HAP-1 (cell line): ENCODE measurements at regions not wholly inside any gene's neighbourhood (a gene's known extent, or its start where the extent isn't known, plus 50 kb on each side); places are given as distances from the start of the nearest gene placed in this dataset.
"Not testable (repeated sequence)": the region's sequence is repeated elsewhere in the genome, so short reads cannot be mapped to it uniquely, and the experiment has no call there.

Source experiments
- DNase-seq, 2 experiments: peaks; one replicate each; pipeline ENCODE4 v3.0.0-alpha.2; 2016 to 2020; ENCODE audit warnings: low spot score in 2 of 2
- H3K27me3 ChIP-seq: fragments of 250-450 bp; sonication (Bioruptor Pico); 2 replicates; pipeline ENCODE4 v1.5.1; 2020; ENCODE audit warnings: low read depth, mild to moderate bottlenecking, moderate library complexity
- H3K36me3 ChIP-seq: fragments of 250-450 bp; sonication (Bioruptor Pico); replicated peaks from 2 replicates; pipeline ENCODE4 v1.5.1; 2020; ENCODE audit warnings: mild to moderate bottlenecking
- H3K4me1 ChIP-seq: fragments of 250-450 bp; sonication (Bioruptor Pico); 2 replicates; pipeline ENCODE4 v1.5.1; 2020; ENCODE audit warnings: mild to moderate bottlenecking
- H3K4me3 ChIP-seq: fragments of 250-450 bp; sonication (Bioruptor Pico); 2 replicates; pipeline ENCODE4 v1.5.1; 2020; ENCODE audit warnings: mild to moderate bottlenecking, moderate library complexity
- H3K9me3 ChIP-seq: fragments of 250-450 bp; sonication (Bioruptor Pico); 2 replicates; pipeline ENCODE4 v1.5.1; 2020; ENCODE audit warnings: mild to moderate bottlenecking, moderate library complexity
- in situ Hi-C: fragments of 300-500 bp; cut with MboI; formaldehyde crosslinking; loops from 3 replicates; pipeline ENCODE4 v1.14.3; 2020; ENCODE audit warnings: low sequenced_read_pairs, inconsistent platforms, mixed read lengths

DNA sequence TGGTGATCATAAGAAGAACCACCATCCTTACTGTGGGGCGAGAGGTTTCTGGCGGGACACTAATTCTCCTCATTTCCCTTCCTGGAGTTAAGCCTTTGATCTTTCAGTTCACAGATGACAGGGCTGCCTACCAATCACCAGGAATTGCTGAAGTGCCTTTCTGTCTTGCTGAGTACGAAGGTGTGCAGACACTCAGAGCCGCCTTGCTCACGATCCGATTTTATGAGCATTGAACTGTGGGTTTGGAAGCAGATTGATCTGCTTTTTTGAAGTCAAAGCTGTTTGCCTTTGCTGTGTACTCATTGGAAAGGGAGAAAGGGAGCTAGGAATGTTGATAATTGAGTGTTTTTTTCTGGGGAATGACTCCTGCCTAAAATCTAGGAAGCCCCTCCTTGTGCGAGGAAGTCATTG lies 129.1 kb upstream of the SALL4 start:
- no peaks in the 10 kb centered on the region for H3K27me3 ChIP-seq
- in situ Hi-C loops = no loop called here
- no peaks in the 10 kb centered on the region for H3K9me3 ChIP-seq
- no peak for DNase-seq
- no peaks in the 10 kb centered on the region for H3K36me3 ChIP-seq
- H3K4me3 ChIP-seq = no peak overlapping the region
- peaks cover 22% of the 10 kb centered on the region for H3K4me1 ChIP-seq

GRCh38 chr20:51930775-51931174 lies 128.5 kb upstream of the SALL4 start:
- in situ Hi-C loops = no loop called here
- Histone ChIP-seq H3K9me3 (no peaks in the 10 kb centered on the region; the same call in 1 of the 2 replicates), H3K36me3 (no peaks in the 10 kb centered on the region), H3K4me1 (peaks cover 22% of the 10 kb centered on the region), H3K27me3 (no peaks in the 10 kb centered on the region), H3K4me3 (no peak overlapping the region)
- peak in 1 of 2 experiments; percentile 34 for DNase-seq

DNA sequence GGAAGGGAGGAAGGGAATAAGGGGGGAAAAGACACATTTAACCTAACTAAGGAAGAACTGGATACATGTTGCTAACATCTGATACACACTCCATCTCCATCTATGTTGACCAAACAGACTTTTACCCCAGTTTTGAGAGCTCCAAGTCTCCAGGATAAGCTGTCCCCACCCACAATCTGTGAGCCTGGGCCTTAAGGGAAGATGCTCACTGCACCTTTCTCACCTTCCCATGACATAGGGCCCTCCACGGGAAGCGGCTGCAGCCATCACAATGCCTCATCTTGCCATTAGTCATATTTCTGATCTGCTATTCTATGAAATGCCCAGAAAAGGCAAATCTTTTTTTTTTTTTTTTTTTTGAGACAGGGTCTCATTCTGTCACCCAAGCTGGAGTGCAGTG lies 126.6 kb upstream of the SALL4 start:
- Histone ChIP-seq H3K4me3 (no peak overlapping the region), H3K4me1 (peaks cover 12% of the 10 kb centered on the region), H3K27me3 (no peaks in the 10 kb centered on the region), H3K36me3 (no peaks in the 10 kb centered on the region), H3K9me3 (no peaks in the 10 kb centered on the region; the same call in 1 of the 2 replicates)
- in situ Hi-C loops = no loop called here
- DNase-seq = no peak

DNA sequence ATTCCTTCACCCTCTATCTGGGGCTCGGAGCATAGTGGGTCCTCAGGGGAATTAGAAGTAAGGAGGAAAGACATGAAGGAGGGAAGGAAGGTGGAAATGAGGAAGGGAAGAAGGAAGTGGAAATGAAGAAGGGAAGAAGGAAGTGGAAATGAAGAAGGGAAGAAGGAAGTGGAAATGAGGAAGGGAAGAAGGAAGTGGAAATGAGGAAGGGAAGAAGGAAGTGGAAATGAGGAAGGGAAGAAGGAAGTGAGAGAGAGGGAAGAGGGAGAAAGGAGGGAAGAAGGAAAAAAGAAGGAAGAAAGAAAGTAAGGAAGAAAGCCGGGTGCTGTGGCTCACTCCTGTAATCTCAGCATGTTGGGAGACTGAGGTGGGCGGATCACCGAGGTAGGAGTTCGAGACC lies 125.6 kb upstream of the SALL4 start:
- H3K27me3 ChIP-seq, in situ Hi-C loops, H3K36me3 ChIP-seq, DNase-seq, H3K4me3 ChIP-seq, H3K9me3 ChIP-seq, H3K4me1 ChIP-seq: not testable (repeated sequence)

- DNase-seq = no peak
- in situ Hi-C loops = no loop called here
Measured at GRCh38 chr20:51926670-51927305, 124.5 kb upstream of the SALL4 start.

DNA sequence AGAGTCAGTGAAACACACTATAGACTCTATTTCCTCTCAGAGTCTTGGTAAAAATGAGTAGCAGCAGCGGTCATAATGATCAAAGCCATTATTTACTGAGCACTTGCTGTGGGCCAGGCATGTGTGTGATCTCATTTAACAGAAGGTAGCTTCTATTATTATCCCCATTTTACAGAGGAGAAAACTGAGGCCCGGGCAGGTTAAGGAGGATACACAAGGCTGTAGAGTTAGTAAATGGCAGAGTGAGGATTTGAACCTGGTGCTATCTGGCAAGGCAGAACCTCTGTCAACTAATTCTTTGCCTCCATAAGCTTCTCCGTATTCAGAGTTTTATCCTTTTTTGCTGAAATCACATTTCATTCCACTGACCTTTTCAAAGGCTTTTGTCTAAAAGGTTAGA lies 122.2 kb upstream of the SALL4 start:
- no peak for DNase-seq
- no peaks in the 10 kb centered on the region for H3K27me3 ChIP-seq
- H3K4me1 ChIP-seq = no peaks in the 10 kb centered on the region
- H3K4me3 ChIP-seq = no peak overlapping the region
- H3K9me3 ChIP-seq = no peaks in the 10 kb centered on the region; the same call in 1 of the 2 replicates
- no peaks in the 10 kb centered on the region for H3K36me3 ChIP-seq
- in situ Hi-C loops = no loop called here

More at GRCh38 chr20:51926670-51927305, 124.5 kb upstream of the SALL4 start:
- Histone ChIP-seq H3K4me3 (no peak overlapping the region), H3K36me3 (no peaks in the 10 kb centered on the region), H3K4me1 (0 out of 2 replicates have a peak, but pooled peaks cover 4% of the 10 kb centered on the region), H3K9me3 (no peaks in the 10 kb centered on the region; the same call in 1 of the 2 replicates), H3K27me3 (no peaks in the 10 kb centered on the region)

GRCh38 chr20:51923633-51924032 lies 121.3 kb upstream of the SALL4 start:
- no peak overlapping the region for H3K4me3 ChIP-seq
- H3K9me3 ChIP-seq = no peaks in the 10 kb centered on the region; the same call in 1 of the 2 replicates
- H3K4me1 ChIP-seq = peaks cover 3% of the 10 kb centered on the region
- no peaks in the 10 kb centered on the region for H3K36me3 ChIP-seq
- in situ Hi-C loops = no loop called here
- H3K27me3 ChIP-seq = no peaks in the 10 kb centered on the region
- no peak for DNase-seq

- H3K9me3 ChIP-seq, H3K36me3 ChIP-seq, DNase-seq, in situ Hi-C loops, H3K27me3 ChIP-seq, H3K4me3 ChIP-seq: not testable (repeated sequence)
- H3K4me1 ChIP-seq = peaks cover 12% of the 10 kb centered on the region
Measured at GRCh38 chr20:51922812-51923211, 120.5 kb upstream of the SALL4 start.

DNA sequence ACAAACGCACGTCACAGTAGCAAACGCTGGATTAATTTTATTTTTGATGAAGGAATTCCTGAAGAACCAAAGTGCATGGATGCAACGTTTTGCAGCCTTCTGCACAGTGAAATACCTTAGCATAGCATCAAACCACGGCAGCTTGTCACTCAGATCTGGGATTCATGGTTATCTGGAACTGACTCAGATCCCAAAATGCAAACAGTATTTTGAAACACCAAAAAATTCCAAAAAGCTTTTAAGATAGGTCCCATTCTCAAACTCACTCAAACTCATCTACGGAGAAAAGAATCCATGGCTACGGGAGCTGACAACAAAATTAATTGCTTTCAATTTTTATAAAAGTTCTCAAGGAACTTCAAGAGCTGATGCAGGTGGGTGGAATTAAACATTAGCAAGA lies 116.2 kb upstream of the SALL4 start:
- no peaks in the 10 kb centered on the region for H3K27me3 ChIP-seq
- in situ Hi-C loops = no loop called here

GRCh38 chr20:51917886-51918535 lies 115.7 kb upstream of the SALL4 start:
- no peaks in the 10 kb centered on the region for H3K9me3 ChIP-seq
- H3K36me3 ChIP-seq = no peaks in the 10 kb centered on the region
- H3K4me3 ChIP-seq = no peak overlapping the region
- DNase-seq = no peak
- H3K27me3 ChIP-seq = no peaks in the 10 kb centered on the region
- peaks cover 19% of the 10 kb centered on the region for H3K4me1 ChIP-seq
- in situ Hi-C loops = no loop called here

More for the DNA sequence above, 116.2 kb upstream of the SALL4 start:
- Histone ChIP-seq H3K4me3 (no peak overlapping the region), H3K9me3 (no peaks in the 10 kb centered on the region), H3K36me3 (no peaks in the 10 kb centered on the region), H3K4me1 (peaks cover 16% of the 10 kb centered on the region)
- DNase-seq = no peak

DNA sequence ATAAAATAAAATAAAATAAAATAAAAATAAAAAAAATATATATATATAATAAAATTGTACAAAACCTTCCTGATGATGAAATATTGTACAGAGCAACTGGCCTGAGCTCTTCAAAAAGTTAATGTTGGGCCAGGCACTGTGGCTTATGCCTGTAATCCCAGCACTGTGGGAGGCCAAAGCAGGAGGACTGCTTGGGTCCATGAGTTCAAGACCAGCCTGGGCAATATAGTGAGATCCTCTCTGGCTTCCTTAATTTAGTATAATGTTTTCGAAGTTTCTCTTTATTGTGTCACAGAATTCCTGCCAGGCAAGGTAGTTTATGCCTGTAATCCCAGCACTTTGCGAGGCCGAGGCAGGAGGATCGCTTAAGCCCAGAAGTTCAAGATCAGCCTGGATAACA lies 113.9 kb upstream of the SALL4 start:
- Histone ChIP-seq H3K36me3 (no peaks in the 10 kb centered on the region), H3K4me3 (no peak overlapping the region), H3K4me1 (peaks cover 35% of the 10 kb centered on the region), H3K9me3 (no peaks in the 10 kb centered on the region), H3K27me3 (no peaks in the 10 kb centered on the region)
- in situ Hi-C loops = no loop called here
- no peak for DNase-seq

- H3K4me1 ChIP-seq = peaks cover 46% of the 10 kb centered on the region
- DNase-seq = no peak
Measured at GRCh38 chr20:51914758-51915157, 112.4 kb upstream of the SALL4 start.

GRCh38 chr20:51910321-51911050 lies 108.2 kb upstream of the SALL4 start:
- Histone ChIP-seq H3K4me3 (no peak overlapping the region), H3K36me3 (no peaks in the 10 kb centered on the region), H3K9me3 (no peaks in the 10 kb centered on the region), H3K4me1 (peaks cover 44% of the 10 kb centered on the region), H3K27me3 (no peaks in the 10 kb centered on the region)
- DNase-seq = peak; percentile 90 to 100
- in situ Hi-C loops = no loop called here

More at GRCh38 chr20:51914758-51915157, 112.4 kb upstream of the SALL4 start:
- in situ Hi-C loops = no loop called here
- Histone ChIP-seq H3K9me3 (no peaks in the 10 kb centered on the region), H3K36me3 (no peaks in the 10 kb centered on the region), H3K4me3 (no peak overlapping the region), H3K27me3 (no peaks in the 10 kb centered on the region)

DNA sequence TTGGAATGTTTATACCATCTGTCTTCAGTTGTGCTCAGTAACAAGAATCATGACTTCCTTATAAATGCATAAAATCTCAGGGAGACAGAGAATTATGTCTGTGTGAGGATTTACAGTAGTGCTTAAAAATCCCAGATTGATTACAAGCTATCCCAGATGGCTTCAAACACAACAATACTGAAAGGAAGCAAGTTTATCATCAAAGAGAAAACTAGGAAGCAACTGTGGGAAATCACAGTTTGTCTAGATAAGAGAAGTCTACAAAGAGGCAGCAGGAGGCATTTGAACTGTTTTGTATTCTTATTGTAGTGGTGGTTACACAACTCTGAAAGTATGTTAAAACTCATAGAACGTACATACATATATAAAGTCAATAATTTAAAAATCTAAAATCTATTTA lies 104.4 kb upstream of the SALL4 start:
- in situ Hi-C loops = no loop called here
- no peaks in the 10 kb centered on the region for H3K9me3 ChIP-seq
- H3K4me3 ChIP-seq = no peak overlapping the region
- DNase-seq = no peak
- H3K4me1 ChIP-seq = peaks cover 30% of the 10 kb centered on the region
- no peaks in the 10 kb centered on the region for H3K27me3 ChIP-seq
- H3K36me3 ChIP-seq = no peaks in the 10 kb centered on the region
